ENCODE measurements at regions not wholly inside any gene's neighbourhood (a gene's known extent, or its start where the extent isn't known, plus 50 kb on each side); places are given as distances from the start of the nearest gene placed in this dataset.
"Not testable (repeated sequence)": the region's sequence is repeated elsewhere in the genome, so short reads cannot be mapped to it uniquely, and the experiment has no call there.

DNA sequence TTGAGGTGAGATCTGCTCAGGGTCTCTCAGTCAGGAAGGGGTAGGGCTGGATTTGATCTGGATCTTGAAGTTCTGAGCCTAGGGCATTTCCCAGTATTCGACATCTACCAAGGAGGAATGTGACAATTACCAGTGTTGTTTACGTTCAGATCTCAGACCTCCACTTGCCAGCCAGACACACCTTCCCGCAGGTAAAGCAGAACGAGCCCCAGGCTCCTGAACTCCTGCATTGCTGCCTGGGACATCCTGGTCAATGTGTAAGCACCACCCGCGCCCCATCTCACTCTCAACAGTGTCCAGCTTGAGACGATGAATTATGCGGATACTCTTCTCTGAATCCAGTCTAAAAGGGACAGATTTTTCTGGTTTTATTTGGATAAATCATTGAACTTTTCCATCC, 56.7 kb upstream of the PTCH1 start:
- no peak for DNase-seq

DNA sequence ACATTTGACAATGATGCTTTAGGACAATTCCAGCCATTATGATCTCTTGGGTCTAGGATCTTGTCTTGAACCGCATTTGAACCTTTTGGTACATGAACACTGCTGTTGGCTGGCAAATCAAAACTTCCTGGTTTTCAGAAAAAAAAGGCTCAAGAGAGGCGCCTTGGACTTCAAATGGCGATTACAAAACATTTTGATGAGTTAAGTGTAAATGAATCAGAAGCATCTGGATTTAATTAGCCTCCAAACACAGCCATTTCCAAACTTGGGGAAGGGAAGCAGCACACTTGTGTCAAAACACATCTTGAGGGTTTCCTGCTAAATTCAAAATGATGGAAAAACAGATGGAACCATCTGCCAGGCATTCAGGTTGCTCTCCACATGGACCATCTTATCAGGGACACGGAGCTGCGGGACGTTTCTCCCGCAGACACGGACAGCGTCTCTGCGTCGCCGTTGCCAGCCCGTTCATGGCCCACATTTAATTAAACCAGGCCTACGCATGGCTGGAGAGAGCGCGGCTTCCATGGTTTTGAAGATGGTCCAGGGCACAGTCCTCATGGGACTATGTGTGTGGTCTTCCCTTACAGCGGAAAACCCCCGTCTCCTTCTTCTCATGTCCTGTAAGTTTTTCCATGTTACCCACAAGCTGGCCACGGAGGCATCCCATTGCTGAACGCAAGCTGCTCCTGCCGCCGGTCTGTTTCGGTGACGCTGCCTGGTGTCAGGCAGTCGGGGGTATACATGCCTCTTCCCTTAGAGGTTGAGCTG, 55.8 kb upstream of the PTCH1 start:
- no peak for DNase-seq

DNA sequence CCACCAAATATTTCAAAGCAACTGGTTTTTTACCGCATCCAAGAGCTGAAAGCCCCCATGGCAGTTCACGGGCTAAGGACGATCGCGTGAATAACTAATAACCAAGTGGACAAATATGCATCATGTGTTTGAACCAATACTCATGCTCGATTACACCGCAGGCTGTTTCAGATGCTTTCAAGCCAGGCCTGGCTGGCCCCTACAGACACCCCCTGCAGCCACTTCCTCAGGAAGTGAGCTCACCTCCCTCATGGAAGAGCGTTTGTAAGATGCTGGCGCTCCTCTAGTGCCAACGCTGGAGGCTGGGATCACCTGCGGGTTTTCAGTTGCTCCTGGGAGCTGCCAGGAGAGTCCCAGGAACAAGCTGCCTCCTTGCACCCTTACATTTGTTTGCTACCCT, 53.9 kb upstream of the PTCH1 start:
- no peak for DNase-seq

DNA sequence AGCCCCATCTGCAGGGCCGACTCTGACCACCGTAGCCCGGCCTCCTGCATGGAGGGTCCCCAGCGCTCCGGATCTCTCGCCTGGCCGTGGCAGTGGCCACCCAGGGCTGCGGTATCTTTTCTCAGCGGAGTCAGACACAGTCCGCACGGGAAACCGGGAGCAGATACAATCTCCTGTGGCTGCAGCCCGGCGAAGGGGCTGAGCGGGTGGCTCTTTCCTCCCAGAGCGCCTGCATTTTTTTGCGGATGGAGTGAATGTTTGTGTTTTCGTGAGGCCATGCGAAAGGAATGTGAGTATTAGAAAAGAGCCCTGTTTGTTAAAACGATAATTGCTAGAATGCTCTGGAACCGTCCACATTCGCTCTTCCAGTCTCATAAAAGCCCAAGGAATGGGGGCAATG, 53.4 kb upstream of the PTCH1 start:
- no peak for DNase-seq

DNA sequence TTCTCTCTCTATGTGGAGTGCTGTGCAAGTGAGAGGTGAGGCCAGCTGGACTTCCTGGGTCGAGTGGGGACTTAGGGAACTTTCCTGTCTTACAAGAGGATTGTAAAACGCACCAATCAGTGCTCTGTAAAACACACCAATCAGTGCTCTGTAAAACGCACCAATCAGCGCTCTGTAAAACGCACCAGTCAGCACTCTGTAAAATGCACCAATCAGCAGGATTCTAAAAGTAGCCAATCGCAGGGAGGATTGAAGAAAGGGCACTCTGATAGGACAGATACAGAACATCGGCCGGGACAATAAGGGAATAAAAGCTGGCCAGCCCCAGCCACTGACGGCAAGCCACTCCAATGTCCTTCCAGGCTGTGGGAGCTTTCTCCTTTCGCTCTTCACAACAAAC, 52.0 kb upstream of the PTCH1 start:
- DNase-seq = not testable (repeated sequence)
